HG02870 (cell line): ENCODE measurements at regions not wholly inside any gene's neighbourhood (a gene's known extent, or its start where the extent isn't known, plus 50 kb on each side); places are given as distances from the start of the nearest gene placed in this dataset.

ENCODE experiments used
- ATAC-seq: cut with Tn5 transposase; IDR thresholded peaks from one replicate; pipeline ENCODE4 v1.9.1; 2021; ENCODE audit warnings: mild to moderate bottlenecking, moderate library complexity; ENCODE audit not compliant: unreplicated experiment

DNA sequence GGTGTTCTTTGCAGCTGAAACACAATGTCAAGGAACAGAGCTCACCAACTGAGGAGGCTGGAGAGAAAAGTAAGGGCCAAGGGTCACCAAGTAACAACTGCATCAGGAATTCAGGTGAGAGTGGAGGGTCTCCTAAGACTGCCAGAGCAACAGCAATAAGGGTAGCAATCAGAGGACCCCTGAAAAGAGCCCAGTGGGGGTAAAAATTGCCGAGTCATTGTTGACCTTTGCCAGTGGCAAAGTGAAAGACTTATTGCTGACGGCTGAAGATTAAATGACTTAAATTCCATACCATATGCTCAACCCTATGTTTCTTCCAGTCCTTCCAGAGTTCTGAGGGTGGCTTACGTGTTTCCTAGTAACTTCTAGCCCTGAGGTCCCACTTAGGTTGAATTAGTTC lies 51.9 kb upstream of the ARHGAP42 start:
- no peak for ATAC-seq

DNA sequence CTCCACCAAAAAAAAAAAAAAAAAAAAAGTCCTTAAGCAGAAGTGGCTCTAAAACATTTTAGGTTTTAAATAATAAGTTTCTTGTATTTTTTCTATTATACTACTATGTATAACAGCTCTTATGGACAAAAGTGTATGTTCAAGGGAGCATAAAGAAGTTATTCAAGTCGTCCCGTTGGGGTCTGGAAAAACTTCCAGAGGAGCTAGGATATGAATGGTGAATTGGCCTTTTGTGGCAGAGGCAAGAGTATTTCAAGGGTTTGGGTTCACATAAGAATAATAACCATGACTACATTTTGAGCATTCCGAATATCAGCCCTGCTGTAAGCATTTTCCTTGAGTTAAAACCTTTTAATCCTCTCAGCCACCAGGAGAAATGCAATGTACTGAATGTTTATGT lies 50.6 kb upstream of the ARHGAP42 start:
- ATAC-seq, result no peak
